ENCODE measurements at regions not wholly inside any gene's neighbourhood (a gene's known extent, or its start where the extent isn't known, plus 50 kb on each side); places are given as distances from the start of the nearest gene placed in this dataset.

DNA sequence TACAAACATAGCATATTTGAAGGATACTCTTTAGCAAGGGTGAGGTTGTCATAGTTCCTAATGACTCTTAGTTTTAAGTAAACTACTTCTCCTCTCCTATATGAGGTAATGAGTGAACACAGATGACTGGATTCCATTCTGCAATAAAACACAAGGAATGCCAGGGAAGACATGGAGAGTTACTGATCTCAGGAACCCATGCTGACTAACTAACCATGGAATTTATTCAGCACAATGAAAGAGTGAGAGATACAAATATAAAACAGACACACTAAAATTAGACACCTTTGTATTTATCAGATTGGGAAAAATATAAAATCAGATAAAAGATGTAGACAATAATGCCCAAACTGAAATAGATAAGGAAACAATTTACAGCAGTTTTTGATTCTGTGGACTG is 1525.9 kb upstream of the SLC10A2 start:
- no peak for DNase-seq (ENCODE audit: extremely low spot score)
- ChIA-PET CTCF (no interaction called here), POLR2A (no interaction called here)
- no peak for TF ChIP-seq CTCF (IDR thresholded peaks at IDR 0.05; ENCODE audit: control extremely low read depth, extremely low read depth, low read depth, missing control alignments)

- TF ChIP-seq CTCF (IDR thresholded peaks at IDR 0.05; ENCODE audit: control extremely low read depth, extremely low read depth, low read depth, missing control alignments) = no peak
- ChIA-PET CTCF (no interaction called here), POLR2A (no interaction called here)
- no peak for DNase-seq (ENCODE audit: extremely low spot score)
These were observed 1520.0 kb upstream of the SLC10A2 start for GRCh38 chr13:104586051-104586746.

DNA sequence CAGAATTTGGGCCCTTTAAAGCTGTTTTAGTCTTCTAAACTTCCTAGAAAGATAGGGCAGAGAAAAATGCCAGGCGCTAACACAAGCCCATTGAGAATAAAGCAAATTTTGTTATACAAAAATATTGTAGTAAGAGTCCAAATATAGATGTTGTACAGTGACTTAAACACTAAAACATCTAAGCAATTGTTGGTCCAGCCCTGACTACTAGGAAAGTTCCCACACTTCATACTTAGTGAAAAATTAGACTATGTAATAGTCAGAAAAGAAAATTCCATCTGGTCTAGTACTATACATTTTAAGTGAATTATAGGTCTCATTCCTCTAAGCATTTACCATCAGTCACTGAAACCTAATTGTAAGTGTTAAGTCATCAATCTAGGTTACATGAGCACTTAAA is 1518.3 kb upstream of the SLC10A2 start:
- ChIA-PET POLR2A (no interaction called here), CTCF (interaction anchor here (1.0 kb wide), 2 partner anchors 13 to 16 kb away, joined by 3 read pairs; no protein-coding TSS in a partner anchor)
- TF ChIP-seq CTCF (IDR thresholded peaks at IDR 0.05; ENCODE audit: control extremely low read depth, extremely low read depth, low read depth, missing control alignments) = no peak
- no peak for DNase-seq (ENCODE audit: extremely low spot score)

GRCh38 chr13:104580931-104581330 is 1514.7 kb upstream of the SLC10A2 start:
- TF ChIP-seq CTCF (IDR thresholded peaks at IDR 0.05; ENCODE audit: control extremely low read depth, extremely low read depth, low read depth, missing control alignments) = no peak
- no peak for DNase-seq (ENCODE audit: extremely low spot score)
- ChIA-PET CTCF (interaction anchor here (0.9 kb wide), 1 partner anchor 9 kb away, joined by 3 read pairs; no protein-coding TSS in a partner anchor), POLR2A (no interaction called here)

GRCh38 chr13:104577071-104577815 is 1511.0 kb upstream of the SLC10A2 start:
- CTCF ChIA-PET = no interaction called here
- no peak for TF ChIP-seq CTCF (IDR thresholded peaks at IDR 0.05; ENCODE audit: control extremely low read depth, extremely low read depth, low read depth, missing control alignments)
- no peak for DNase-seq (ENCODE audit: extremely low spot score)
- POLR2A ChIA-PET = no interaction called here

GRCh38 chr13:104571893-104572229 is 1505.6 kb upstream of the SLC10A2 start:
- no peak for DNase-seq (ENCODE audit: extremely low spot score)
- CTCF ChIA-PET = interaction anchor here (1.0 to 1.9 kb wide), 5 partner anchors 8 to 1964 kb away, joined by 3 to 6 read pairs (median 4); no protein-coding TSS in a partner anchor
- POLR2A ChIA-PET = no interaction called here
- no peak for TF ChIP-seq CTCF (IDR thresholded peaks at IDR 0.05; ENCODE audit: control extremely low read depth, extremely low read depth, low read depth, missing control alignments)
